RPMI7951 (cell line): ENCODE measurements at regions not wholly inside any gene's neighbourhood (a gene's known extent, or its start where the extent isn't known, plus 50 kb on each side); places are given as distances from the start of the nearest gene placed in this dataset.
"Not testable (repeated sequence)": the region's sequence is repeated elsewhere in the genome, so short reads cannot be mapped to it uniquely, and the experiment has no call there.

Source experiments
- DNase-seq: peaks from one replicate; pipeline ENCODE4 v3.0.0-alpha.2; 2012; ENCODE audit warnings: low read depth

DNA sequence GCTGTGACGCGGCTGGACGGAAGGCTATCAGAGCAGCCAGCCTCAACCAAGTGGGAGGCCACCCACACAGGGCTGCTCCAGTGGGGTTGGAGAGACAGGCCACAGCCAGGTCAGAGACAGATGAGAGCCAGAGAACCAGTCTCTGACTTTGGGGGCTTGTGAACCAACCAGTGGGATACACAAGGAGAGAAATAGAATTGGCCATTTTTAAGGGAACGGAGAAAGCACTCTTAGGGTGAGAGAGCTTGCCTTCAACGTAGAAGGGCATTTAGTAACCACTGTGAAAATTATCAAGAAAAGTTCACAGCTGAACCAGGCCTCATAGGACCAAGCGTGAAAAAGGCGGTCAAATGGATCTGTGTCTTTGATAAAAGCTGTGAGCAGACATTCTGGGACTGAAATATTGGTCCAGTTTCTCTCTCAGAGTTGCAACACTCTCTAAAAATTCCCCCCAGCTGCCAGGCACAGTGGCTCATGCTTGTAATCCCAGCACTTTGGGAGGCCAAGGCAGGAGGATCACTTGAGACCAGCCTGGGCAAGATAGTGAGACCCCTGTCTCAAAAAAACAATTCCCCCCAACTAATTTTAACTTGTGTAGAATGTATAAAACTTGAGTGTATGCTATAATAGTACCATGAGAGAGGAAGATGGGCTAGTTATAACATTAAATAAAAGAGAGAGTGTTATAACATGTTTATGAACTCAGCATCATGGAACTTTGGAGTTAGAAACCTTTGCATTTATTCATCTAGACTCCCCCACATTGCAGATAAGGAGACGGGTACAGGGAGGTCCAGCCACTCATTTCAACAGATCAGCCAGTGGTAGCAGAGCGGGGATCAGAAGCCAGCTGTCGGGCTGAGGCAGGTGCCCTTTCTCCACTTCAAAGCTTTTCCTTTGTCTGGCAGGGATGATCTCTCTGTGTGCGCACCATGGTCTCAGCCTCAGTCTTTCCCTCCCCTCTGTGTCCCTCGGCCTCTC, 132.2 kb downstream of the NPIPB11 start:
- not testable (repeated sequence) for DNase-seq

DNA sequence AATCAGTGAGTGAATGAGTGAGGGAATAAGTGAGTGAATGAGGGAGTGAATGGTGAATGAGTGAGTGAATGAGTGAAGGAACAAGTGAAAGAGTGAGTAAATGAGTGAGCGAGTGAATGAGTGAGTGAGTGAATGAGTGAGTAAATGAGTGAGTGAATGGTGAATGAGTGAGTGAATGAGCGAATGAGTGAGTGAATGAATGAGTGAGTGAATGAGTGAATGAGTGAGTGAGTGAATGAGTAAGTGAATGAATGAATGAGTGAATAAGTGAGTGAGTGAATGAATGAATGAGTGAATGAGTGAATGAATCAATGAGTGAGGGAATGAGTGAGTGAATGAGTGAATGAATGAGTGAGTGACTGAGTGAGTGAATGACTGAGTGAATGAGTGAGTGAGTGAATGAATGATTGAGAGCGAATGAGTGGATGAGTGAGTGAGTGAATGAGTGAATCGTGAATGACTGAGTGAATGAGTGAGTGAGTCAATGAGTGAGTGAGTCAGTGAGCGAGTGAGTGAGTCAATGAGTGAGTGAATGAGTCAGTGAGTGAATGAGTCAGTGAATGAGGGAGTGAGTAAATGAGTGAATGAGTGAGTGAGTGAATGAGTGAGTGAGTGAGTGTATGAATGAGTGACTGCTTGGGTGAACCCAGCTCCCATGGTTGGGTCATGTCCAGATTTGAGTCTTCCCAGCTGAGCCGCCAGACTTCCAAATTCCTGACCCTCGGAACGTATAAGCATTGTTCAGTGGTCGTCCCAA, 133.0 kb downstream of the NPIPB11 start:
- peak; percentile 54 for DNase-seq

DNA sequence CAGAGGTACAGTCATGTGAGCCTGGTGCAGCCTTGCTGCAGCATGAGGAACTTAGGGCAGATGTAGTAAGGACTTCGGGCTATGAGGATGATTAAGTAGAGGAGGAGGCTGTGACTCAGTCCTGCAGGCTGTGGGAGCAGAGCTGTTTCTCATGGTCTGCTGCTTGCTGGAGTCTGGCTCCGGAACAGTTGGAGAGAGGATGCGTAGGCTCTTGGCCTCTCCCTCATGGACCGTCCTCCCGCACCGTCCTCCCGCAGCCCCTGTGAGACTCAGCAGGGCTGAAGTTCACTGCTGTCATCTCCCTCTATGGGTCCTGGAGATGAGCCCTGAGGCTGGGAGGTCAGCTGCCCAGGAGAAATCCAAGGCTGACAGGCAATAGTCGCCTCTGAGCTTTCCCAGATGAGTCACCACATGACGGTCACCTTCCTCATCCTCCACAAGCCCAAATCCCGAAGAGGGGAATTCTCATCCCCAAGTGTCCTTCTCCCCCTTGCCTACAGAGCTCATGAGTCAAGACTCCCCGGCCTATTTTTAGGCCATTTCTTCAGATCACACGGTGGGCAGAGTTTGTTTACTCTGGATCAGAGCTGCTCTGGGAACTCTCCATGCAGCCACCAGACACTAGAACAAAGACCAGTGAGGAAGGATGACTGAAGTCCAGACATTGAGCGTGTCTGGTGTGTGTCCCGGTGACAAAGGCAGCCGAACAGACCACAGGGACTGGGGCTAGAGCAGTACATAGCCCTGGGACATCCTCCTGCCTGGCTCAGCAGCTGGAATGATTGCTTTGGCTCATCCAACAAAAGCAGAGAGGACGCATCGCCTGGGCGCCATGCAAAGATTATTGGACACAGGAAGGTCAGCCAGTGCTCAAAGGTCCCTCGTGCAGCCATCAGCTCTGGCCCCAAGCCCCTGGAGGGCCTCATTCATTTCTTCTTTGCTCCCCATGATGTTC, 134.5 kb downstream of the NPIPB11 start:
- DNase-seq = peak; percentile 95

- not testable (repeated sequence) for DNase-seq
Measured at GRCh38 chr16:29270923-29271322, 135.6 kb downstream of the NPIPB11 start.

GRCh38 chr16:29270033-29270432, 136.5 kb downstream of the NPIPB11 start:
- not testable (repeated sequence) for DNase-seq

- DNase-seq = peak; percentile 90
Measured at GRCh38 chr16:29269192-29269811, 137.2 kb downstream of the NPIPB11 start.

DNA sequence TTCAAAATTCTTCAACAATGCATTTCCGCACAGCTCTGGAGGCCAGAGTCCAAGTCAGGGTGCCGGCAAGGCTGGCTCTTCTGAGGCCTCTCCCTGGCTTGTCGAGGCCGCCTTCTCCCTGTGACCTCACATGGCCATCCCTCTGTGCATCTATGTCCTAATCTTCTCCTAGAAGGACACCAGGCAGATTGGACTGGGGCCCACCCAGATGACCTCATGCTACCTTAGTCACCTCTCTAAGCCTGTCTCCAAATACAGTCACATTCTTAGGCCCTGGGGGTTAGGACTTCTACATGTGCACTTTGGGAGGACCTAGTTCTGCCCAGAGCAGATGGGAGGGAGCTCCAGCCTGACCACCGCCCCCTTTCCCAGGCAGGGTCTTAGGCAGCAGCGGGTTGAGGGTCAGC, 137.7 kb downstream of the NPIPB11 start:
- peak; percentile 89 for DNase-seq

DNA sequence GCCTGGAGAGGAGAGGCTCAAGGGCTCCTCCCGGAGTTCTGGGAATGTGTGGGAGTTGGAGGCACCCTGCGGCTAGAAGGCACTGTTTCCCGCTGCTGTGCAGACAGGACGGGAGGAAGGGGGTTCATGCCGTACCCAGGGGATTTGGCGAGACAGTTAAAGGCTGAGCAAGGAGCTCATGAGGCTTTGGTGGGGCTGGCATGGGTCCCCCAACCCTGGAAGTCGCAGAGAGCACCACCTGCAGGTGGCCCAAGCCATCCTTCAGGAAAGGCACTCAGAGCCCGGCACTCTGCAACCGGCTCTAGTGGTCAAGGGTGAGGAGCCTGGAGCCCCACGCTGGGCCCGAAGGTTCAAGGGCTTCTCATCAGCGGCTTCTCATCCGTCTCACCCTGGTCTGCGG, 138.2 kb downstream of the NPIPB11 start:
- DNase-seq = not testable (repeated sequence)

DNA sequence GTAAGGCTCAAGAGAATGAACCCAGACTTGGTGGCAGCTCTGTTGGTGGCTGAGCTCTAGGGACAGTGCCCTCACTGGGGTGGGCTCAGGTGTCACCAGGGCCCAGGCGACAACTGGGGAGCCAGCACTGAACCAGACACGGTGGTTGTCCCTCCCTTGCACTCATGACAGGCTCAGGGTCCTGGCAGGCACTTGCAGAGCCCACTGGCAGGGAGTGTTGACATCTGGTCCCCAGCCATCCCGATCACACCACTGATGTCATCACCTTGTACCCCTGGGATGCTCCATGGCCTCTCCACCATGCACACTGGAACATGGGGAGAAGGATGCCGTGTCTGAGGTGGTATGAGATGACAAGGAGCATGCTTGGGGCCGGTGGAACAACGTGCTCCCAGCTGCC, 138.6 kb downstream of the NPIPB11 start:
- not testable (repeated sequence) for DNase-seq

DNA sequence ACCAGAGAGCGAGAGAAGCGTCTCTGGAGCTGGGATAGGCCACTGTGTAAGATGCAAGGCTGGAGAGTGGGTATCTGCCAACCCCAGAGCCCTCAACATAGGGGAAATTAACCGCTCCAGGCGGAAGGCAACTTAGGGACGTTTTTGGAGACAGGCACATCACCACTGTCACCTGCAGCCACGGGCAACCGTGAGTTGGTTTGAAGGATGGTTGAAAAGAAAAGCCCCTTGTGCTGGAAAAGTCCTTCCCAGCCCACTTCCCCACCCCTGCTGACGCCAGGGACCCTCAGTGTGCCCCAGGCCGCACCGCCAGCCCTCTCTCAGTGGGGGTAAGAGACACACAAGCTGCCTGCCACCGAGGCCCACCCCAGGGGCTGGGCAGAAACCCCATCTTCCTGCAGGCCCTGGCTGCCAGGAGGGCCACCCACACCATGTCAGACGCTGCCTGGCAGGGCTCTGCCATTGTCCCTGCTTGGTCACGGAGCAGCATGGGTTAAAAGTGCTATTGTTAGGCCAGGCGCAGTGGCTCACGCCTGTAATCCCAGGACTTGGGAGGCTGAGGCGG, 139.4 kb downstream of the NPIPB11 start:
- DNase-seq = not testable (repeated sequence)

- DNase-seq = peak; percentile 97
Measured at GRCh38 chr16:29266612-29267011, 139.9 kb downstream of the NPIPB11 start.

DNA sequence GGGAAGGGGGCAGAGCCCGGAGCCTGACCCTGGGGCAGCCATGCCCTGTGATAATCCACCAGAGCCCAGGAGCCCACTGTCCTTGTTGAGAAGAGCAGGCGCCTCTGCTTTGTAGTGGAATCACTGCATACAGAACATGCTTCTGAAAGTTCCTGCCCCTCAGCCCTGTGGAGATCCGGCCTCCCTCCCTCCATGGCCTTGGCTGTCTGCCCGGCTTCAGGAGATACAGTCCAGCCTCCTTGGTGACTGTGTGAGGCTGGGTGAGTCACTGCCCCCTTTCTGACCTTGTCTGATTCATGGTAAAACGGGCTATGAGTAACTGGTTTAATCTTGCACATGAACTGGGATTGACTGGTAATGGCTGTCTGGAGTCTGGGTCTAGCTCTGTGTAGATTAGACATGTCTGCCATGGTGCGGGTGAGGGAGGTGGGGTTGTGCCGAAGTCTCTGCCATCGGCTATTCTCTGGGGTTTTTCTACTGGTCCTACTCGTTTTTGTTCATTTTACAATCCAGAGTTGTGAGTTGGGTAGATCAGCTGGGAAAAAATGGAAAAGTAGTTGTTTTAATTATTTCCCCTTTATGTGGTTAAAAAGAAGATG, 141.2 kb downstream of the NPIPB11 start:
- DNase-seq = peak; percentile 97

DNA sequence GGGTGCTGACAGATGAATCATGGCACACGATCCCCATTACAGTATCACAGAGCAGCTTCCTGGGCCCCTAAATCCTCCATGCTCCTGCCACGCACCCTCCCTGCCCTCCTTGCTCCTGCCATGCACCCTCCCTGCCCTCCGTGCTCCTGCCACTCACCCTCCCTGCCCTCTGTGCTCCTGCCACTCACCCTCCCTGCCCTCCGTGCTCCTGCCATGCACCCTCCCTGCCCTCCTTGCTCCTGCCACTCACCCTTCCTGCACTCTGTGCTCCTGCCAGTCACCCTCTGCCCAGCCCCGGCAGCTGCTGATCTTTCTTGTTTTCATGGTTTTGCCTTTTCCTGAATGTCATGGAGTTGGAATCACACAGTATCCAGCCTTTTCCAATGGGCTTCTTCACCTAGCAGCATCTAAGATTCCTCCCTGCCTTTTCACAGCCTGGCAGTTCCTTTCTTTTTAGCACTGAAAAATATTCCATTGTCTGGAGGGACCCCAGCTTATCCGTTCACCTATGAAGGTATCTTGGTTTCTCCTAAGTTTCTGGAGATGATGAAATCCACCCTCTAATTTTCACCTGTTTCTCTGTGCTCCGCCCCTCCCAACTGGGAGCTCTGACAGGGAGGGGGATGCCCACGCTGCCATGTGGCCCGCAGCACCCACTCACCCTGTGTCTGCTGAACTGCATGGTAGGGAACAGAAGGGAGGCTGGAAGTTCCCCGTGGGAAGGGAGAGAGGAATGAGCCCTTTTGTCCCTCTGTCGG, 142.3 kb downstream of the NPIPB11 start:
- DNase-seq = not testable (repeated sequence)

GRCh38 chr16:29262725-29263124, 143.8 kb downstream of the NPIPB11 start:
- DNase-seq = not testable (repeated sequence)

DNA sequence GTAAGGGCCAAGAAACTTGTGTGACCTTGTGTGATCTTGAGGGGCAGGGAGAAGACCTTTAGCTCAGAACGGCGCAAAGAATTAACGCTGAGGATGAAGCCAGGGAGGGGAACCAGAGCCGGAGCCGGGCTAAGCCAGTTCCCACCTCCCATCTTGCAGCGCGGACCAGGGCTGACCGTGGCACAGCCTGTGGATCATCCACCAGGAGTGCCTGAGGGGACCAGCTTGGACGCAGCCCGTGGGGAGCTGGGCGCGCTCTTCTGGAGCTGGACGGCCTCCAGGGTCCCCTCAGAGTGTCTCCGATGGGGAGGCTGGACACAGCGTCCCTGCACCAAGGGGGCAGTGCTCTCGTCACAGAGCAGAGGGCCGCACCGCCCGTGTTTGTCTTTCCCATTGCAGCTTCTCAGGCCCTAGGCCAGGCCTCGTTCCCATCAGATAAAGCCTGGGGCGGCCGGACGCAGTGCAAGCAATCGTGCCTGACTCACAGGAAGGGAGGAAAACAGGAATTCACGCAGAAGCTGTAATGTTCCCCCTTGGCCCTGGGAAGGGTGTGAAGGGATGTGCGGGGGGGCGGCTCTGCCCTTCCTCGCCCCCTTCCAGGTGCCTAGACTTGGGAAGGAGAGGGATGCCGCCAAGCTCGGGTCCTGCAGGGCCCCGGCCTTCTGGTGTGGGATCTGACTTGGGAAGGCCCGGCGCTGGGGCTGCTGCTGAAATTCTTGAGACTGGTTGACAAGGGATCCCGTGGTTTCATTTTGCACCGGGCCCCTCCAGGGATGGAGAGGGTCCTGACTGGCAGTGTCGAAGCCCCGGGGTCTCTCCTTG, 144.9 kb downstream of the NPIPB11 start:
- DNase-seq = peak; percentile 19

DNA sequence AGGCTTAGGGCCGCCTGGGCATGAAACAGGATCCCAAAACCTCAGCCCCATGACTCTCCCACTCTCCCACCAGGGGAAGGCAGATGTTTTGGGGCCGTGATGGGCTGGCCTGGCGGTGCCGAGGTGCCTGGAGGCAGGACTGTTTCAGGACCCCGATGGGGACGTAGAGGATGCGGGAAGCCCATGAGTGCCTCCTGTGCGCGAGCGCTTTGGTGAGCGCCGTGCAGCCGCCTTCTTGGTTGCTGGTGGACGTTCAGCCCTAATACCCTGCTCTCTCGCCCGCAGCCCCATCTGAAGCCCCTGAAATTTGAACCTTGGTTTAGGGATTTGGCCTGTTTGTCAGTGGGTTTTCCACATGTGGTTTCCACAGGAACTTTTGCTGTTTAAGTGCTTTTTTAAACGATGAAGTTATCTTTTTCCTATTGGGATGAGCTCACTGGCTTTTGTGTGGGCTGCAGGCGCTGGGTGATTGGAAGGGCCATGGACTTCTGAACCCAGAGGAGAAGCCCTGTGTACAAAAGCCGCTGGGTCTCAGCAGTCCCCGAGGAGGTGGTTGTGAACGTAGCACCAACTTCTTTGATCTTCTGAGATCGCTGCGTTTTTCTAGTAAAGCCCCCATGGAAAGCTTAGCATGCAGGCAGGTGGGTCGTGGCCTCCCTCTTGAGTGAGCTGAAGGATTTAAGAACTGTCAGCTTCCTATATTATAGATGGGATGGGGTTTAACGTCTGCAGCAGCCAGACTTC, 145.7 kb downstream of the NPIPB11 start:
- not testable (repeated sequence) for DNase-seq

DNA sequence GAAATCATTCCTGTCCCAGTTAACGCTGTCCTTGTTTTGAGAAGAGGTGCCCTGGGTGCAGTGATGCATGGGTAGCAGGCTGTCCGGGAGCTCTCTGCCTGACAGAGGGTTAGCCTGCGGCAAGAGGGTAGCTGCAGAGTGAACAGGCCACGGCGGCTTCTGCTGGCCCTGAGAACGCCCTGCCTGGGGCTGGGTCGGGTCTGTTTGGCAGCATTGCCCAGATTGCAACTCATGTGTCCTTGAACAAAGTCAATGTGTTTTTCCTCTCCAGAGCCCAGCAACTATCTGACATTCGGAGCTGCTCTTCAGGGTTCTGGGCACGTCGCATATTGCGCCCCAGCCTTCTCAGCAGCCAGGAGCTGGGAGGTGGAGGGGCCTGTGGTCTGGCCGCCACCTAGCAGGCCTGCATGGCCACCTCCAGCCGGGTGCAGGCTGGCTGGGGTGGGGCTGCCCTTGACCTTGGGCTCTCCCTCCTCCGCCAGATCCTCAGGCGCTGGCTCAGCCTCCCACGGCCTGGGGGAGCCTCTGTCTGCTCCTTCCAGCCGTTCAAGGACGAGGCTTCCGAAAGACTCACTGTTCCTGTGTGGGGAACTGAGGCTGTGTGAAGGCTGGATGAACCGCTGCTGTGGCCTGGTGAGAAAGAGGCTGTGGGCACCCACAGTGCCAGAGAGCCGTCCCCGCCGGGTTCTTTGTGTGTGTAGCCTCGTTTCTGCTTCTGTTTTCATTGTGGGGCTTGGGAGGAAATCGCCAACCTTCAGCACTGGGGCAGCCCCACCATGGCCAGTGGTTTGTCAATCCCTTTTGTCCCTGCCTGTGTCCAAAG, 146.7 kb downstream of the NPIPB11 start:
- DNase-seq = not testable (repeated sequence)
